ENCODE measurements at regions not wholly inside any gene's neighbourhood (a gene's known extent, or its start where the extent isn't known, plus 50 kb on each side); places are given as distances from the start of the nearest gene placed in this dataset.

DNA sequence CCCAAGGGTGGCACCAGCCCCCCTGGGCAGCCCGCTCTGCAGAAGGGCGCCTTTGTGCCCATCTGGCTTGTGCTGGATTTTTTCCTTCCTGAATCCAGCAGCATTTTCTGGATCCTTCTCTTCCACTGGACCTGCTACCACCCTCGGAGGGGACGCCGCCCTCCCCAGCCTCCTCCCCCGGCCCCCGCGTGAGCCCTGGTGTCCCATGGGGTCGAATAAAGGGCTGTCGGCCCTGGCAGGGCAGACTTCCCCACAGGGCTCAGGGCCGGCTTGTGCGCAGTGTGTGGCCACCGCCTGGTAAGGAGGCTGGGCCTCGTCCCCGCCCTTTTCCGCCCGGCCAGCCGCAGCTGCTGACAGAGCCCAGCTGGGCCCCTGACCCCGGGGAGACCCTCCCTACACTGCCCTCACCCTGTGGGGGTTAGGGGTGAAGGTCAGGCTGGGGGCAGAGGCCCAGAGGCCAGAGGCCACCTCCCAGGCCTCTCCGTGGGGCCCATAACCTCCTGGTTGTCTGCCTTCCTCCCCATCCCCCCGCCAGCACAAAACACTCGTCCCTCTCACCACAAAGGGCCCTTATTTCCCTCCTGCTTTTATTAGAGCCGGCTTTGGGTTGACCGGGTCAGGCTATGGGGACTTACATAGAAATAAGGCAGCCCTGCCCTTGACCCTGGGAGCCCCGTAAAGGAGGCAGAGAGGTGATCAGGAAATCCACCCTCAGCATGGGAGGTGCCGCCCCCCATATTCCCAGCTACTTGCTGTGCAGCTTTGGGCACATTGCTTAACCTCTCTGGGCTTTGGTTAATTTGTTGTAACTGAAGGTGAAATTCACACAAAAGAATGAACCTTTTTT is 179.3 kb upstream of the CIBAR2 start (continued):
- TF ChIP-seq, protein P1, sequence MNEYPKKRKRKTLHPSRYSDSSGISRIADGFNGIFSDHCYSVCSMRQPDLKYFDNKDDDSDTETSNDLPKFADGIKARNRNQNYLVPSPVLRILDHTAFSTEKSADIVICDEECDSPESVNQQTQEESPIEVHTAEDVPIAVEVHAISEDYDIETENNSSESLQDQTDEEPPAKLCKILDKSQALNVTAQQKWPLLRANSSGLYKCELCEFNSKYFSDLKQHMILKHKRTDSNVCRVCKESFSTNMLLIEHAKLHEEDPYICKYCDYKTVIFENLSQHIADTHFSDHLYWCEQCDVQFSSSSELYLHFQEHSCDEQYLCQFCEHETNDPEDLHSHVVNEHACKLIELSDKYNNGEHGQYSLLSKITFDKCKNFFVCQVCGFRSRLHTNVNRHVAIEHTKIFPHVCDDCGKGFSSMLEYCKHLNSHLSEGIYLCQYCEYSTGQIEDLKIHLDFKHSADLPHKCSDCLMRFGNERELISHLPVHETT (CRISPR knock-in tag; conservative IDR thresholded peaks at IDR 0.05) = peak; percentile 78
- TF ChIP-seq SIX1 (CRISPR knock-in tag; IDR thresholded peaks at IDR 0.05; ENCODE audit: borderline replicate concordance) (peak; percentile 70; the same call in 1 of the 2 replicates), SRSF9 (IDR thresholded peaks at IDR 0.05; ENCODE audit: borderline replicate concordance, insufficient read depth, low read depth, low read length, poor library complexity, severe bottlenecking) (no peak), ZNF180 (CRISPR knock-in tag; IDR thresholded peaks at IDR 0.05; ENCODE audit: borderline replicate concordance, low read depth) (no peak), ZSCAN31 (CRISPR knock-in tag; IDR thresholded peaks at IDR 0.05; ENCODE audit: low read depth) (peak; percentile 99), RBFOX2 (IDR thresholded peaks at IDR 0.05; ENCODE audit: low read depth, low read length) (peak; percentile 85), ZNF749 (CRISPR knock-in tag; IDR thresholded peaks at IDR 0.05; ENCODE audit: borderline replicate concordance) (peak; percentile 97), ATM (IDR thresholded peaks at IDR 0.05; ENCODE audit: borderline replicate concordance) (no peak), TOPORS (CRISPR knock-in tag; IDR thresholded peaks at IDR 0.05) (peak; percentile 98), ZMAT3 (CRISPR knock-in tag; conservative IDR thresholded peaks at IDR 0.05) (peak; percentile 99)
- TF ChIP-seq, protein P2, sequence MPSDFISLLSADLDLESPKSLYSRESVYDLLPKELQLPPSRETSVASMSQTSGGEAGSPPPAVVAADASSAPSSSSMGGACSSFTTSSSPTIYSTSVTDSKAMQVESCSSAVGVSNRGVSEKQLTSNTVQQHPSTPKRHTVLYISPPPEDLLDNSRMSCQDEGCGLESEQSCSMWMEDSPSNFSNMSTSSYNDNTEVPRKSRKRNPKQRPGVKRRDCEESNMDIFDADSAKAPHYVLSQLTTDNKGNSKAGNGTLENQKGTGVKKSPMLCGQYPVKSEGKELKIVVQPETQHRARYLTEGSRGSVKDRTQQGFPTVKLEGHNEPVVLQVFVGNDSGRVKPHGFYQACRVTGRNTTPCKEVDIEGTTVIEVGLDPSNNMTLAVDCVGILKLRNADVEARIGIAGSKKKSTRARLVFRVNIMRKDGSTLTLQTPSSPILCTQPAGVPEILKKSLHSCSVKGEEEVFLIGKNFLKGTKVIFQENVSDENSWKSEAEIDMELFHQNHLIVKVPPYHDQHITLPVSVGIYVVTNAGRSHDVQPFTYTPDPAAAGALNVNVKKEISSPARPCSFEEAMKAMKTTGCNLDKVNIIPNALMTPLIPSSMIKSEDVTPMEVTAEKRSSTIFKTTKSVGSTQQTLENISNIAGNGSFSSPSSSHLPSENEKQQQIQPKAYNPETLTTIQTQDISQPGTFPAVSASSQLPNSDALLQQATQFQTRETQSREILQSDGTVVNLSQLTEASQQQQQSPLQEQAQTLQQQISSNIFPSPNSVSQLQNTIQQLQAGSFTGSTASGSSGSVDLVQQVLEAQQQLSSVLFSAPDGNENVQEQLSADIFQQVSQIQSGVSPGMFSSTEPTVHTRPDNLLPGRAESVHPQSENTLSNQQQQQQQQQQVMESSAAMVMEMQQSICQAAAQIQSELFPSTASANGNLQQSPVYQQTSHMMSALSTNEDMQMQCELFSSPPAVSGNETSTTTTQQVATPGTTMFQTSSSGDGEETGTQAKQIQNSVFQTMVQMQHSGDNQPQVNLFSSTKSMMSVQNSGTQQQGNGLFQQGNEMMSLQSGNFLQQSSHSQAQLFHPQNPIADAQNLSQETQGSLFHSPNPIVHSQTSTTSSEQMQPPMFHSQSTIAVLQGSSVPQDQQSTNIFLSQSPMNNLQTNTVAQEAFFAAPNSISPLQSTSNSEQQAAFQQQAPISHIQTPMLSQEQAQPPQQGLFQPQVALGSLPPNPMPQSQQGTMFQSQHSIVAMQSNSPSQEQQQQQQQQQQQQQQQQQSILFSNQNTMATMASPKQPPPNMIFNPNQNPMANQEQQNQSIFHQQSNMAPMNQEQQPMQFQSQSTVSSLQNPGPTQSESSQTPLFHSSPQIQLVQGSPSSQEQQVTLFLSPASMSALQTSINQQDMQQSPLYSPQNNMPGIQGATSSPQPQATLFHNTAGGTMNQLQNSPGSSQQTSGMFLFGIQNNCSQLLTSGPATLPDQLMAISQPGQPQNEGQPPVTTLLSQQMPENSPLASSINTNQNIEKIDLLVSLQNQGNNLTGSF (CRISPR knock-in tag; IDR thresholded peaks at IDR 0.05) = no peak
- TF ChIP-seq, protein P3, sequence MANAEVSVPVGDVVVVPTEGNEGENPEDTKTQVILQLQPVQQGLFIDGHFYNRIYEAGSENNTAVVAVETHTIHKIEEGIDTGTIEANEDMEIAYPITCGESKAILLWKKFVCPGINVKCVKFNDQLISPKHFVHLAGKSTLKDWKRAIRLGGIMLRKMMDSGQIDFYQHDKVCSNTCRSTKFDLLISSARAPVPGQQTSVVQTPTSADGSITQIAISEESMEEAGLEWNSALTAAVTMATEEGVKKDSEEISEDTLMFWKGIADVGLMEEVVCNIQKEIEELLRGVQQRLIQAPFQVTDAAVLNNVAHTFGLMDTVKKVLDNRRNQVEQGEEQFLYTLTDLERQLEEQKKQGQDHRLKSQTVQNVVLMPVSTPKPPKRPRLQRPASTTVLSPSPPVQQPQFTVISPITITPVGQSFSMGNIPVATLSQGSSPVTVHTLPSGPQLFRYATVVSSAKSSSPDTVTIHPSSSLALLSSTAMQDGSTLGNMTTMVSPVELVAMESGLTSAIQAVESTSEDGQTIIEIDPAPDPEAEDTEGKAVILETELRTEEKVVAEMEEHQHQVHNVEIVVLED (CRISPR knock-in tag; IDR thresholded peaks at IDR 0.05; ENCODE audit: borderline replicate concordance) = peak; percentile 79
- TF ChIP-seq, protein P4, sequence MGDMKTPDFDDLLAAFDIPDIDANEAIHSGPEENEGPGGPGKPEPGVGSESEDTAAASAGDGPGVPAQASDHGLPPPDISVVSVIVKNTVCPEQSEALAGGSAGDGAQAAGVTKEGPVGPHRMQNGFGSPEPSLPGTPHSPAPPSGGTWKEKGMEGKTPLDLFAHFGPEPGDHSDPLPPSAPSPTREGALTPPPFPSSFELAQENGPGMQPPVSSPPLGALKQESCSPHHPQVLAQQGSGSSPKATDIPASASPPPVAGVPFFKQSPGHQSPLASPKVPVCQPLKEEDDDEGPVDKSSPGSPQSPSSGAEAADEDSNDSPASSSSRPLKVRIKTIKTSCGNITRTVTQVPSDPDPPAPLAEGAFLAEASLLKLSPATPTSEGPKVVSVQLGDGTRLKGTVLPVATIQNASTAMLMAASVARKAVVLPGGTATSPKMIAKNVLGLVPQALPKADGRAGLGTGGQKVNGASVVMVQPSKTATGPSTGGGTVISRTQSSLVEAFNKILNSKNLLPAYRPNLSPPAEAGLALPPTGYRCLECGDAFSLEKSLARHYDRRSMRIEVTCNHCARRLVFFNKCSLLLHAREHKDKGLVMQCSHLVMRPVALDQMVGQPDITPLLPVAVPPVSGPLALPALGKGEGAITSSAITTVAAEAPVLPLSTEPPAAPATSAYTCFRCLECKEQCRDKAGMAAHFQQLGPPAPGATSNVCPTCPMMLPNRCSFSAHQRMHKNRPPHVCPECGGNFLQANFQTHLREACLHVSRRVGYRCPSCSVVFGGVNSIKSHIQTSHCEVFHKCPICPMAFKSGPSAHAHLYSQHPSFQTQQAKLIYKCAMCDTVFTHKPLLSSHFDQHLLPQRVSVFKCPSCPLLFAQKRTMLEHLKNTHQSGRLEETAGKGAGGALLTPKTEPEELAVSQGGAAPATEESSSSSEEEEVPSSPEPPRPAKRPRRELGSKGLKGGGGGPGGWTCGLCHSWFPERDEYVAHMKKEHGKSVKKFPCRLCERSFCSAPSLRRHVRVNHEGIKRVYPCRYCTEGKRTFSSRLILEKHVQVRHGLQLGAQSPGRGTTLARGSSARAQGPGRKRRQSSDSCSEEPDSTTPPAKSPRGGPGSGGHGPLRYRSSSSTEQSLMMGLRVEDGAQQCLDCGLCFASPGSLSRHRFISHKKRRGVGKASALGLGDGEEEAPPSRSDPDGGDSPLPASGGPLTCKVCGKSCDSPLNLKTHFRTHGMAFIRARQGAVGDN (CRISPR knock-in tag; IDR thresholded peaks at IDR 0.05) = peak; percentile 98
- TF ChIP-seq, protein P5, sequence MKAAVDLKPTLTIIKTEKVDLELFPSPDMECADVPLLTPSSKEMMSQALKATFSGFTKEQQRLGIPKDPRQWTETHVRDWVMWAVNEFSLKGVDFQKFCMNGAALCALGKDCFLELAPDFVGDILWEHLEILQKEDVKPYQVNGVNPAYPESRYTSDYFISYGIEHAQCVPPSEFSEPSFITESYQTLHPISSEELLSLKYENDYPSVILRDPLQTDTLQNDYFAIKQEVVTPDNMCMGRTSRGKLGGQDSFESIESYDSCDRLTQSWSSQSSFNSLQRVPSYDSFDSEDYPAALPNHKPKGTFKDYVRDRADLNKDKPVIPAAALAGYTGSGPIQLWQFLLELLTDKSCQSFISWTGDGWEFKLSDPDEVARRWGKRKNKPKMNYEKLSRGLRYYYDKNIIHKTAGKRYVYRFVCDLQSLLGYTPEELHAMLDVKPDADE (CRISPR knock-in tag; IDR thresholded peaks at IDR 0.05) = no peak
